NAMALWA (cell line): ENCODE measurements at regions not wholly inside any gene's neighbourhood (a gene's known extent, or its start where the extent isn't known, plus 50 kb on each side); places are given as distances from the start of the nearest gene placed in this dataset.
A peak's percentile ranks its signal among the peaks of the same experiment; 100 is the strongest.
"Not testable (repeated sequence)": the region's sequence is repeated elsewhere in the genome, so short reads cannot be mapped to it uniquely, and the experiment has no call there.

Experiments
- DNase-seq: peaks from one replicate; pipeline ENCODE4 v3.0.0-alpha.2; 2015; ENCODE audit warnings: low spot score

DNA sequence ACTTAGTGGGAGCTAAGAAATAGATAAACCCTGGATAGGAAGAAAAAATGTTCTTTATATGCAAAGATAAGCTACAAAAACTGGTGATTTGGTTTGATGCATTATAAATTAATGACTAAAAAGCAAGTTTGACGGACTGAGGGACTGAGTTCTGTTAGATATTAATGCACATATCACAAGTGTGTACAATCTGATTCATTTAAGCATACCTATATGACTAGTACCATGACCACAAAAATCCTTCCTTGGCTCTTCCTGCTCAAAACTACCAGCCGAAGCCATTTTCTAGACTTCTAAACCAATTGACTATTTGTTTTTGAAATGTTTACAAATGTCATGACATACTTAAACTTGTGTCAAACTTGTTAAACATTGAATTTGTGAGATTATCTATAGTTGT is 374.5 kb upstream of the MON1B start:
- no peak for DNase-seq

DNA sequence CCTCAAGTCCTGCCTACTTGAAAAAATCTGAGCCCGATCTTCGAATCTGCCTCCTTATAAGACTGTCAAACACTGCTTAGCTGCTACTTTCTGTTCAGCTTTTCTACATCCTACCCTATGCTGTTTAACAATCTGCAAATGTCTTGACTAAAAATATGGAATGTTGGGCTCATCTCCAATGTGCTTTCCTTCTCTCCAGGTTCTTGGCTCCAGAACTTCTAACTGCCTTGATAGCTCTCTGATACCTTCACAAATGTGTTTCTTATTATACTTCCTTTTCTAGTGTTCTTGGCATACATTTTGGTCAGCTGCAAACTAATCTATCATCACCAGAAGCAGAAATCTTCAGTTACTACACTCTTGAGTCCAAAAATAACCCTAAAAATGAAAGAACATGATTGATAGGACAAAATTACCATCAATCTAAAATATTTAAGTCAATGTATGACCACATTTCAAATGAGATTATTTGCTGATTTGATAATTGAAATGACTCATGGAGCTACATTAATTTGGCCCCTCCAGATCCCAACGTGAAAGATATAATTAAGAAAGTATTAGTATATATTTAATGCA is 372.3 kb upstream of the MON1B start:
- DNase-seq, result no peak

DNA sequence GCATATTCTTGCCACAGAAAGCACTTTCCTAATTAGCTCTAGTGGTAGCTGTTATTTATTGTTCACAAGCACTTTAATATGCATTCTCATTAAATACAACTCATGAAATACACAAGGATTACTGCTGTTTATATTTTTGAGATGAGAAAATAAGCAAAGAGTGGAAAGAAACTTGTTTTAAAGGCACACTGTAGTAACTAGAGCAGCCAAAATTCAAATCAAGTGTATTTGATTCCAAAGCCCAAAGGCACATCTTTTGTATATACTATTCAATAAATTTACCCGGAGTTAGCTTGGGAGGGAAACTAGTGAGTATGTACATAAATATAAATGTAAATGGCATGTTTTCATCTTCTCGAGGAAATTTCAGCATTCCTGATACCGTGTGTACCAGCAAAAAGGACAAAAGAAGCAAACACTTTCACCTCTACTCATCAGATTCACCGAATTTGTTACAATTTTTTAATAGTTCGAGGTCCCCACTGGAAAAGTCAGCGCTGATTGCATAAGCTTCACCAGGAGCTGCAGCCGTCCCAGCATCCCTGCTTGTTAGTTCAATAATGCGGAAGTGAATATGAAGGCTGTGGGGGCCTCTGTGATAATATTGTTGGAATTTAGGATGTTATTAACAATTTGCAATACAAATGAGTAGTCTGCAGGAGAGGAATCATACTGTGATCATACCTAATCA is 371.6 kb upstream of the MON1B start:
- no peak for DNase-seq

DNA sequence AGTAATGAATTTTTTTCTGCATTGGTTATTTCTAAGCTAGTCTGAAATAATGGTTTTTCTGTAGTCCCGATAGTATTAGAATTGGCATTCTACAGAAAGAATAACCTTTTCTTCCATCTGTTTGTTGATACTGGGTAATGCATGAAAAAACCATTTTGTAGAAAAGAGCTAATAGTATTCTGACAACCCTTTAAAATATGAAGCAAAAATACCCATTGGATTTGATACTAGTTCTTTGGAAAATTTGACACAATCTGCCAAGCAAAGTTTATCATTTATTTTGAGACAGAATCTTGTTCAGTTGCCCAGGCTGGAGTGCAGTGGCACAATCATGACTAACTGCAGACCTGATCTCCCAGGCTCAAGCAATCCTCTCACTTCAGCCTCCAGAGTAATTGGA is 366.8 kb upstream of the MON1B start:
- DNase-seq, result no peak

DNA sequence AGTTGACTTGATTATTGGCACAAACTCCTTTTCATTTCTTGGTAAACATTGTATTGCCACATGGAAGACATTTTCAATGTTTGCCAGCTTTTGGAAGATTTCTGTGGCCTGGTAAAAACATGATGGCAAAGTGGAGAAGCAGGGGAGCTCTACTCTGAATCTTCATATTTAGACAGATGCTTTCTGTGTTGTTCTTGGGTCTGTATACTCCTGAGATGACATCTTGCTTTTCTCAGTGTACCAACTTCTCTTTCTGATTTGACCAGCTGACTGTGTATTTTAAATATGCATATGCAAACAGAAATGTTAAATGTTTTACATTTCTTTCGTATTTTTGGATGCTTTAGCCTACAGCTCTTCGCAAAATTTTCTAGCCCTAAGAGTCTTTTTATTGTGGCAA is 366.2 kb upstream of the MON1B start:
- no peak for DNase-seq

DNA sequence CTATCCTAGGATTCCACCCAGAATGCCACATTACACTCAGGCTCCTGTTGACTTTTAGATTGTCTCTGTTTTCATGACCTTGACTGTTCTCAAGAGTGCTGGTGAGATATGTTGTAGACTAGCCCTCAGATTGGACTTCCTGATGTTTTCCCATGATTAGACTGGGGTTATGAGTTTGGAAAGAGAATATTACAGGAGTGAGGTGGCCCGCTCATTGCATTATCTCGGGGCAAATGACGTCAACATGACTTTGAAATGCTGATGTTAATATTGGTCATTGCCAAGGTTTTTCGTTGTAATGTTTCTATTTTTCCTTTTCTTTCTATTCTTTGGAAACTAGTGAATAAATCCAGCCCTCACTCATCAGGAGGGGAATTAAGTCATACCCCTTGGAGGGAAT is 355.7 kb upstream of the MON1B start:
- no peak for DNase-seq

DNA sequence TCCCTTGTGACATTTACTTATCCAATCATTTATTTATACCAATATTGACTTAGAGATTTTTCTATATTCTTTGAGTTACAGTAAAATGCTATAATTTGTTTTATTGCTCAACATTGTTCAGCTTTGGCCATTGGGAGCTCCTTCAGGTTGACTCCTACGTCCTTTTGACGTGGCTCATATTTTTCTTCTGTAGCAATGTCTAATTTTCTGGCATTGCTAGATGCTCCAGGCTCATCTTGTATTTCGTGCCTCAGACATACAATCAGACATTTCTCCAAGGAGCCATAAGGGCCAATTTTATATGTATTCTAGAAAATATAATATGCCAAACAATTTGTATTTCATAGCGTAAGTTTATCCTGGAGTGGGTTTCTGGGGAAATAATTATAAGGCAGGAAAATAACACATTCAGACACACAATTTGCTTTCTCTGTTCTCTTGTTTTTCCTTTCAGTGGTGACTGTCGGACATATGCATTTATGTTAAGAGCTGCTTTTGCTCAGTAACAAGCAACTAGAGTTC is 355.1 kb upstream of the MON1B start:
- DNase-seq, result no peak

DNA sequence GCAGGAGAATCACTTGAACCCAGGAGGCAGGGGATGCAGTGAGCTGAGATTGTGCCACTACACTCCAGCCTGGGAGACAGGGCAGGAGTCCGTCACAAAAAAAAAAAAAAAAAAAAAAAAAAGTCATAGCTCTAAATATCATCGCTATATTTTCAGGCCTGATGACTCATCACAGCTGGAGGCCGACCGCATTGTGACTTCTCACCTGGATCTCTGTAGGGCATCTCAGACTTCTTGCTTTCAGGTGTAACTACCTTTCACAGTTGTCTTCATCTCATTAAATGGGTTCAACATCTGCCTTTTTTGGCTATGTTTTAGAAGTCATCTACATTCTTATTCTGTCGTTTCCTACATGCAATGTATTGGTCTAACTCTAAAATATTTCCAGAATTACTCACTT is 353.1 kb upstream of the MON1B start:
- no peak for DNase-seq

DNA sequence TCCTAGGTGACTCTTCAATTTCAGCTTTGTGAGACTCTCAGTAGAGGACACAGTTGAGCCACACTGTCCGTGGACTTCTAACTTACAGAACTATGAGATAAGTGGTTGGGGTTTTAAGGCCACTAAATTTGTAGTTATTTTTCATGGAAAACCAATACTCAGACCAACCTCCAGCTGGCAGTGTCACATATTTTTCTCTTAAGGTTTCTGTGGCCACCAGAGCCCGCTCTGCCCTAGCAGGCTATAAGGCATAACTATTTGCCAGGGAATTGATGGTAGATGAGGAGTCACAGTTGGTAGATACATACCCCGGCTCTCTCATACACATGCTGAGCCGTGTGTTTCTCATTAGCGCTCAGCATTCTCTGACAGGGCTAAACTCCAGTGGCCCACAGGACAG is 336.8 kb upstream of the MON1B start:
- DNase-seq, result peak; percentile 27

DNA sequence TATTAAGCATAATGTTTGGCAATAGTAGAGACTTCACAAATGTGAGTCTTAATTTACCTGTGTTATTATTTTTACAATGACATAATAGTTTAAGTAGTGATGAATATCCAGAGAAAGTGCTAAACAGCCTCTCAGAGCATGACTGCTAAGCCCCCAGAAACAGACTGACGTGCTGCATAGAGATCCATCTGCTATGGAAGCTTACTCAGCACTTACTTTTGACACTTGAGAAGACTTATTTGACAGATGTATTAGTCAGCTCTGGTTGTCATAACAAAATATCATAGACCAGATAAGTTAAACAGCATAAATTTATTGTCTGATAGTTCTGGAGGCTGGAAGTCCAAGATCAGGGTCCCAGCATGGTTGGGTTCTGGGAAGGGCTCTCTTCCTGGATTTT is 334.9 kb upstream of the MON1B start:
- DNase-seq, result no peak

DNA sequence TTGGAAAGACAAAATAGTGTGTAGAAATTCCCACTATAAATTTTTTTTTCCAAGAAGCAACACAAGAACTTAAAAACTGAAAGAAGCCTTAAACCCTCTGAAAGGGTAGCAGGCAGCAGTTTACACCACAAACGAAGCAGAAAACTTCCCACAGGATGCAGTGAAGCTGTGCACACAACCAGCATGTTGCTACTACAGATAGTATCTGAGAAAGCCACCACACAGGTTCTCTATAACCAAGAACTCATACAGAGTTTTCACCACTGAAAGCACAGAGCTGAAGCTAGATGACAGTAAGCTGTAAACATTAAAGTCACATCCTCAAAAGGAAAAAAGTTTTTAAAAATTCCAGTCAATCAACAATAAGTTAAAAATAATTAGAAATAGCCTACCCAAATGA is 333.6 kb upstream of the MON1B start:
- DNase-seq, result no peak

DNA sequence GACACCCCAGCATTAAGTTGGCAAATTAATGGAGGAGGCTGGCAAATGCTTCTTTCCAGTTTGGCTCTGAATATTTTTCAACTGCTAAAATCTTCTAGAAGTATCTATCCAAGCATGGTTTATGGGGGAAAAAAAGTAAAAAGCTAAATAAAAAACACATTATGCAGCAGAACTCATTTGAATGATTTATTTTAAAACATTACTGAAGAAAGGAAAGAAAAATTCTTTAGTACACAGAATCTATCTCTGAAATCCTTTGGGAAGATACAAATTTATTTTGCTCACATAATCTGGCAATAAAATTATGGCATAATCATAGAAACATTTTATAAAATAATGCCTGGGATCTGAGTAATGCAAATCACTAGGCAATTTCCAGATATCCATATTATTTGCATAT is 328.1 kb upstream of the MON1B start:
- DNase-seq, result no peak

DNA sequence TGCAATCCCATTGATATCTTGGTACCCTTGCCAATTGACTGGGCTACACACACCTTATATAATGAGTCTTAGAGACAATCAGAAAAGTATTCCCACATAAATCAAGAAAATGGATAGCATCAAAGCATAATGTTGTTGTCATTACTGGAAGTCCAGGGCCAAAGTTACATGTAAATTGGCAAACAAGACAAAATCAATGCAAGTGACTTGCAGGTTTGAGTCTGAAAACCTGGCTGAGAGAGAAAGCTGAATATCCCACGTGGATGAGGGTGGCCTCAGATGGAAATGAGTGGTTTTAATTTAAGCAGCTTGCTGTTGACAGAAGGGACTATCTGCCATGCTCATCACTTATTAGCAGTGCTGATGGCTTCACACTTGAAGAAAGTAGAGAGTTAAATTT is 324.0 kb upstream of the MON1B start:
- no peak for DNase-seq

DNA sequence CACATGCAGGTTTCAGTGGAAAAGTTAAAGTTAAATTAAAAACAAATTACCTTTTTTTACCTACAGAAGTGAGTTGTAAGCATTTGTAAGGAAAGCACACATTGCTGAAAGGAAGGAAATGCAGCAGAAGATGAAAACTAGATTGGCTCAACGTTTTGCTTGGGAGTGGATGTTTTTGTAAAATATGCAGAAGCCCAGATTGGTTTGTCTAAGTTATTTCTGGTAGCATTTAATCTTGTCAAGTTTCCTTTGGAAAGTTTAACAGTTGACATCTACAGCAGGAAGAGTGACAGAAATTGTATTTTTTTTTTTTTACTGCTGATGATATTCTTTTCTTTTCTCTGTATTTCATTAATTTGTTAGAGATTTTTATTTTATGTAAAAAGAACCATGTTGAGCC is 315.1 kb upstream of the MON1B start:
- DNase-seq, result no peak

DNA sequence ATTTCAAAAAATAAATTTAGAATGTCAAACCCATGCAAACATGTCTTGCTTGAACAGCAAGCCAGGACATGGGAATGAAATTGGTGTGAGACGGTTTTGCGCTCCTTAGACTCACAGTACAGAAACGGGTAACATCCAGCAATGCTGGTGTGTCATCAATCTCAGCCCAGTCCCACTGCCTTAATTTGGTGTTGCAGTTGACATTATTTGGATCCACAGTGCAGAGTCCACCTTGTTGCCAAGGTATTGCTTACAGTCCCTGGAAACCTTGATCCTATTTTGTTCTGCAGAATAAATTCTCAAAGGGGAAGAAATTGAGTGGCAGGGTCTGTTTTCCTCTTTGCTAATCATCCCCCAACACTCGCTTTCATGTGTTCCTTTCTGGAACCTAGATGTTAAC is 311.6 kb upstream of the MON1B start:
- no peak for DNase-seq

DNA sequence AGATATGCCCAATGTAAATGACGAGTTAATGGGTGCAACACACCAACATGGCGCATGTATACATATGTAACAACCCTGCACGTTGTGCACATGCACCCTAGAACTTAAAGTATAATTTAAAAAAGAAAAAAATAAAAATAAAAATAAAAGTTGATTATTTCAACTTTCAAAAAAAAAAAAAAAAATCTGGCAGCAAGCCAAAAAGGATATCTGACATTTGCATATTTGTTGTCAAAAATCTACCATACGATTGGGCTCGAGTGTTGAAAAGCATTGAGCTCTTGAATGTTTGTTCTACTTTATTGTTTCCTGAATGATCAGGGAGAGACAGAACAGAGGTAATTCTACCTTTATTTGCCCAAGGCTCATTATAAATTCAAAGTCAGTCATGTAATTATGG is 310.5 kb upstream of the MON1B start:
- not testable (repeated sequence) for DNase-seq

DNA sequence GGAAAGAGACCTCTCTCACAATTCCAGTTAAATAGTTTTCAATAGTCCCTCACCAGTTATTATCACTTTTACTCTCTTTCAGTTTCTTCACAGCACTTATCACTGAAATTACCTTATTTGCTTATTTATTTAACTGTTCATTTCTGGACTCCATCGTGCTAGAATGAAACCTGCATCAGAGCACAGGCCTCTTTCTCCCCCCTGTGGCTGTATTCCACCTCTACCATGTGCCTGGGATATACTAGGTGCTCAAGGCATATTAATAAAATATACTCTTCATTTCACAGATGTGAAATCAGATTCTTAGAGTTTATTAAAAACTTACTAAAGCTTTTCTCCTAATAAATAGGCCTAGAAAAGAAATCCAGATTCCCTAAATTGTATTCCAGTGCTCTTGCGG is 308.9 kb upstream of the MON1B start:
- peak; percentile 14 for DNase-seq

DNA sequence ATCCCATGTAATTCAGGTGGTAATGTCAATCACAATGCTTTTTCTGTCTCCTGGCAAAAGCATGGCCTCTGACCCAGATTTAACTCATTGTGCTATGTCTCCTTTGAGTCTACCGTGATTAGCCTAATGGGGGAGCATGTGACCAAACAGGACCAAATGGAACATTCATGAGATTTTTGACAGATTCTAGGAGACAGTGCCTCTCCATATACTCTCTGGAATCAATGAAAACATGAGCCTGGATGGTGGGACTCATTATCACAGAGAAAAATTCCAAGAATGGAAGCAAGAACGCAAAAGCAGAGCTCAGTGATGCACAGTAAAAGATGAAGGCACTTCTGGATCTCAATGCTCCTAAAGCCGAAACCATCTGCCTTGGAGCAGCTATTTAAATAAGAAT is 307.9 kb upstream of the MON1B start:
- DNase-seq, result no peak

DNA sequence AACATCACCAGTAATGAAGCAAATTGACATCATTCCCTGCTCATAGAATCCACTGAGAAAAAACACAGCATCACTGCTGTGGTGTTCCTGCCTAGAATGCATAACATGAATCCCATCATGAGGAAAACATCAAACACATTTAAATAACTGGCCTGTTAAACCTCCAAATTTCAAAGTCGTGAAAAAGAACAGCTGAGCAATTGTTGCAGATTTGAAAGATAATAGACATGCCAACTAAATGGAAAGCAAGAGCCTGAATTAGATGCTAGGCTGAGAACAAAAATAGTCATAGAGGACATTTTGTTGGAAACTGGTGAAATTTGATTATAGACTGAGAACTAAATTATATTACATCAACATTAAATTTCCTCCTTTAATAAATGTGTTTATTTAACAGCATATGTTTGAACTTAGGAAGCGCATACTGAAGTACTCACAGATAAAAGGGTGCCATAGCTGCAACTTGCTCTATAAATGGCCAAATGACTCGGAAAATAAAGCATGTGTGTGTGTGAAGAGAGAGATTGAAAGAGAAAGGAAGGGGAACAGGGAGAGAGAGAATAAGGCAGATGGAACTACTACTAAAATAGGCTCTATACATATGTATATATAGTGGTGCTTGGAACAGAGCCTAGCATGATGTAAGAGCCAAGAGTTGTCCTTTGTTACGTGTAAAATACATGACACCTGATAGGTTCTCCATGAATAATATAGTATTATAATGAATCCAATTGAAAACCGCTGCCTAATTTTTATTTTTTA is 305.0 kb upstream of the MON1B start:
- no peak for DNase-seq

DNA sequence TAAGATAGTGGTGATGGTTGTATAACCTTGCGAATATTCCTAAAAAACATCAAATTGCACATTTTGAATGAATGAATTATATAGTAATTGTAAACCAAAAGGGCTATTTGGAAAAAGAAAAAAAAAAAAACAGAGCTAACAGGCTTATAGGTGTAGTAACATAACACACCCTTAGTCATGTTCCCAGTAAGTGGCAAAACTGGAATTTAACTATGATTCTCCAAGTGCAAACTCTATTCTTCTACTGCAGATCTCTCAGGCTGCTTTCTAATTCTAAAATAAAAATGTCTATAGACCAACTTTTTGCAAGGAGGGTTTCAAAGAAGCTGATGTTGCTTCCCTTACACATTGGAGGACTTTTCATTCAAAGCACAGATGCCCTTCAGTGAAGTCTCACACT is 293.2 kb upstream of the MON1B start:
- no peak for DNase-seq

DNA sequence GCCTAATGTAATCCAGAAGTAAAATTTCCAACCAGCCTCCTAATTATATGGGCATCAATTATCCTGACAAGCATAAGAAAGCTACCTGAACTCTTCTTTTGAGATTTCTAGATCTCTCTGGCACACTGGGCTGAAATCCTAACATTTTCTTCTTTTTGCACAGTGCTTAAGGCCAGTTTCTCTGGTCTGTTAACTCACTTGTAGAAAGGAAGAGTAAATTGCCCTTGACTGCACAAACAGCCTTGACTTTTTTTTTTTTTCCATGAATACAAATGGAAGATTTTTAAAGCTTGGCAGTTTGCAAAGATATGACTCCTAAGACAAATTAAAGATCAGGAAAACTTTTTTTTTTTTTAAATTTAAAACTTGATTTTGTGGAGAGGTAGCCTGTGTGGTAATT is 291.2 kb upstream of the MON1B start:
- DNase-seq, result no peak

DNA sequence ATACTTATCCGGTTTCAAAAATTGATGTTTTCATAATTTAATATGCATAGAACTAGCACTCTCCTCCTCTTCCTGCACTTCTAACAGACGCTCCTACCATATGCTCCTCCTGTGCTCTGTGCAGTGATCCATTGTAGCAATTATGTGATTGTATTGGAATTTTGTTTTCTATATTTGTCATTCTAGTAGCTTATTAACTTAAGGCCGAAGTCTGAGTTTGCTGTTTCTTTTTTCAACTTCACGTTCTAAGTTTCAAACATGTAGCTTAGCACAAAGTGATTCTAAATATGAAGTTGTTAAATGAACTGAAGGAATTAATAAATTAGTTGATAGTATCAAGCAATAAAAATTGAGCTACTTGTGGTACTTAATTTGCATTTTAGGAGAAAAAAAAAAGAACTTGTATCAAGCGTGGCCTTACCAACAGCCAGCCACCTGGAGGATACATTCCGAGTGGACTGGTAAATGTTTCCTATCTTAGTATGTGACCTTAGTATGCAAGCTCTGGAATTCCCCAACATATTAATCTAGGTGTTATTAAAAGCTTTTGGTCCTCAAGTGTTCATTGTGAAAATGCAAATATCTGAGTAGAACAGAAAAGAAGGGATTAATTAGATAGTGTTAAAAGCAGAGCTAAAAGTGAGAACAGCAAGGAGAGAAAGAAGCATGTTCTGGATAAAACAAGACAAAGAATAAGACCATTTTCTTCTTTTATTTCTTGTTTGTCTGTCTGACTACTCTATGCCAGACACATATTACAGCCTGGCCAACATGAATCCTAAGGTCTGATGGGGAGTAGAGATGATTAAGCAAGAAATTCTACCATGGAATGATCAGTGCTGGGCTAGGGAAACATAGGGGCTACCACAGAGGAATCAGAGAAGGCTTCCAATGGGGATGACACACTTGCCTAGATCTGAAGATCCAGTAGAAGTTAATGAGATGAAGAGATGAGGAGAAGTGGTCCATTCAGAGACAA is 290.4 kb upstream of the MON1B start:
- DNase-seq, result peak; percentile 27
